HG02571 (cell line): ENCODE measurements at regions not wholly inside any gene's neighbourhood (a gene's known extent, or its start where the extent isn't known, plus 50 kb on each side); places are given as distances from the start of the nearest gene placed in this dataset.
"Not testable (repeated sequence)": the region's sequence is repeated elsewhere in the genome, so short reads cannot be mapped to it uniquely, and the experiment has no call there.

Experiments
- ATAC-seq: cut with Tn5 transposase; IDR thresholded peaks from one replicate; pipeline ENCODE4 v1.9.1; 2021; ENCODE audit warnings: mild to moderate bottlenecking, moderate library complexity; ENCODE audit not compliant: unreplicated experiment

DNA sequence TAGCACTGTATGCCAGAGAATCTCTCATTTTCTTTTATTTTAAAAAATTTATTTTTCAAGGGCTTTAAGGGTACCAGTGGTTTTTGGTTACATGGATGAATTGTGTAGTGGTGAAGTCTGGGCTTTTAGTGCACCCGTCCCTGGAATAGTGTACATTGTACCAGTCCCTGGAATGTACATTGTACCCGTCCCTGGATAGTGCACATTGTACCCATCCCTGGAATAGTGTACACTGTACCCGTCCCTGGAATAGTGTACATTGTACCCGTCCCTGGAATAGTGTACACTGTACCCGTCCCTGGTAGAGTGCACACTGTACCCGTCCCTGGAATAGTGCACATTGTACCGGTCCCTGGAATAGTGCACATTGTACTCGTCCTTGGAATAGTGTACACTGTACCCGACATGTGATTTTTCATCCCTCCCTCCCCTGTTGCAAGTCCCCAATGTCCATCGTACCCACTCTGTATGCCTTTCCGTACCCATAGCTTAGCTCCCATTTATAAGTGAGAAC lies 56.1 kb upstream of the HELT start:
- no peak for ATAC-seq

DNA sequence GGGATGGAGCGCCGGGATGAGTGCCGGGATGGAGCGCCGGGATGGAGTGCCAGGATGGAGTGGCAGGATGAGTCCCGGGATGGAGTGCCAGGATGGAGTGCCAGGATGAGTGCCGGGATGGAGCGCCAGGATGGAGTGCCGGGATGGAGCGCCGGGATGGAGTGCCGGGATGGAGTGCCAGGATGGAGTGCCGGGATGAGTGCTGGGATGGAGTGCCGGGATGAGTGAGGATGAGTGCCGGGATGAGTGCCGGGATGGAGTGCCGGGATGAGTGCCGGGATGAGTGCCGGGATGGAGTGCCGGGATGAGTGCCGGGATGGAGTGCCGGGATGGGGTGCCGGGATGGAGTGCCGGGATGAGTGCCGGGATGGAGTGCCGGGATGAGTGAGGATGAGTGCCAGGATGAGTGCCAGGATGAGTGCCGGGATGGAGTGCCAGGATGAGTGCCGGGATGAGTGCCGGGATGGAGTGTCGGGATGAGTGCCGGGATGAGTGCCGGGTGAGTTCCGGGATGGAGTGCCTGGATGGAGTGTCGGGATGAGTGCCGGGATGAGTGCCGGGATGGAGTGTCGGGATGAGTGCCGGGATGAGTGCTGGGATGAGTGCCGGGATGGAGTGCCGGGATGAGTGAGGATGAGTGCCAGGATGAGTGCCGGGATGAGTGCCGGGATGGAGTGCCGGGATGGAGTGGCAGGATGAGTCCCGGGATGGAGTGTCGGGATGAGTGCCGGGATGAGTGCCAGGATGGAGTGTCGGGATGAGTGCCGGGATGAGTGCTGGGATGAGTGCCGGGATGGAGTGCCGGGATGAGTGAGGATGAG lies 52.9 kb upstream of the HELT start:
- ATAC-seq, result not testable (repeated sequence)

DNA sequence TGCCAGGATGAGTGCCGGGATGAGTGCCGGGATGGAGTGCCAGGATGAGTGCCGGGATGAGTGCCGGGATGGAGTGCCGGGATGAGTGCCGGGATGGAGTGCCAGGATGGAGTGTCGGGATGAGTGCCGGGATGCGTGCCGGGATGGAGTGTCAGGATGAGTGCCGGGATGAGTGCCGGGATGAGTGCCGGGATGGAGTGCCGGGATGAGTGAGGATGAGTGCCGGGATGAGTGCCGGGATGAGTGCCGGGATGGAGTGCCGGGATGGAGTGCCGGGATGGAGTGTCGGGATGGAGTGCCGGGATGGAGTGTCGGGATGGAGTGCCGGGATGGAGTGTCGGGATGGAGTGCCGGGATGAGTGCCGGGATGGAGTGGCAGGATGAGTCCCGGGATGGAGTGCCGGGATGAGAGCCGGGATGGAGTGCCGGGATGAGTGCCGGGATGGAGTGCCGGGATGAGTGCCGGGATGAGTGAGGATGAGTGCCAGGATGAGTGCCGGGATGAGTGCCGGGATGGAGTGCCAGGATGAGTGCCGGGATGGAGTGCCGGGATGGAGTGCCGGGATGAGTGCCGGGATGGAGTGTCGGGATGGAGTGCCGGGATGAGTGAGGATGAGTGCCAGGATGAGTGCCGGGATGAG lies 52.1 kb upstream of the HELT start:
- not testable (repeated sequence) for ATAC-seq

GRCh38 chr4:184967699-184968098 lies 50.6 kb upstream of the HELT start:
- ATAC-seq, result not testable (repeated sequence)

DNA sequence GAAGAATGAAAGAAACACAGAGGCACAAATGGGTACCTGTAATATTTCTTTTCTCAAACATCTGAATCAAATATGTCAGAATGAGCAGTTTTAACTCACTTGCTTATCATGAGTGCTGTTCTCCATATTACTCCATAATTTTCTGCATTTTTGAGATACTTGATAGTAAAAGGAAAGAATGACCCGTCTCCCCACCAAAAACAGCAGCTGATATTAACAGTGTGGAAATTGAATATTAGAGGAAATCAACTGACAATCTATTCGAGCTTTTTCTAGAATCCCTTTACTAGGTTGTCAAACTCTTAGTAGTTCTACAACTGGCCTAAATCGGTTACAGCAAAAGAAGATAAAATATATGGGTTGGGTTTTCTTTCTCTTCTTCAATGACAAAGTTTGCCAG lies 49.9 kb upstream of the HELT start:
- no peak for ATAC-seq
